NCI-H1048 (cell line): ENCODE measurements at regions not wholly inside any gene's neighbourhood (a gene's known extent, or its start where the extent isn't known, plus 50 kb on each side); places are given as distances from the start of the nearest gene placed in this dataset.

Experiments used
- DNase-seq: peaks from one replicate; lab custom pipeline; 2025; lab: John Stamatoyannopoulos, UW

GRCh38 chr13:27014406-27015359 lies 156.9 kb downstream of the USP12 start:
- DNase-seq, result no peak

GRCh38 chr13:27012482-27013197 lies 159.0 kb downstream of the USP12 start:
- no peak for DNase-seq

GRCh38 chr13:27011661-27012060 lies 159.9 kb downstream of the USP12 start:
- no peak for DNase-seq

GRCh38 chr13:27008733-27009132 lies 162.9 kb downstream of the USP12 start:
- DNase-seq, result no peak

GRCh38 chr13:27007166-27007565 lies 164.4 kb downstream of the USP12 start:
- DNase-seq, result no peak

GRCh38 chr13:27006519-27007161 lies 165.0 kb downstream of the USP12 start:
- DNase-seq, result no peak

GRCh38 chr13:27005976-27006518 lies 165.6 kb downstream of the USP12 start:
- DNase-seq, result no peak

- no peak for DNase-seq
Measured at GRCh38 chr13:27005556-27005955, 166.1 kb downstream of the USP12 start.

- no peak for DNase-seq
Measured at GRCh38 chr13:27004866-27005265, 166.7 kb downstream of the USP12 start.

GRCh38 chr13:27004326-27004725 lies 167.3 kb downstream of the USP12 start:
- no peak for DNase-seq

GRCh38 chr13:27001705-27002104 lies 169.9 kb downstream of the USP12 start:
- DNase-seq, result no peak

- no peak for DNase-seq
Measured at GRCh38 chr13:27000686-27001085, 170.9 kb downstream of the USP12 start.

- DNase-seq, result no peak
Measured at GRCh38 chr13:26999499-26999898, 172.1 kb downstream of the USP12 start.

GRCh38 chr13:26998292-26998691 lies 173.3 kb downstream of the USP12 start:
- no peak for DNase-seq

GRCh38 chr13:26996965-26997752 lies 174.5 kb downstream of the USP12 start:
- DNase-seq, result no peak

GRCh38 chr13:26995159-26995558 lies 176.5 kb downstream of the USP12 start:
- DNase-seq, result no peak

GRCh38 chr13:26993780-26994179 lies 177.8 kb downstream of the USP12 start:
- no peak for DNase-seq

GRCh38 chr13:26992951-26993719 lies 178.5 kb downstream of the USP12 start:
- DNase-seq, result no peak

GRCh38 chr13:26991508-26992181 lies 180.0 kb downstream of the USP12 start:
- no peak for DNase-seq
